Keratinocyte (primary cell): ENCODE measurements at regions not wholly inside any gene's neighbourhood (a gene's known extent, or its start where the extent isn't known, plus 50 kb on each side); places are given as distances from the start of the nearest gene placed in this dataset.

Experiments used
- EZH2 ChIP-seq: IDR thresholded peaks from one replicate; pipeline ENCODE4 v1.6.1; 2012; ENCODE audit warnings: inconsistent platforms, mild to moderate bottlenecking, low read length, moderate library complexity
- TF ChIP-seq, protein P1 (sequence below), 3 experiments: IDR thresholded peaks in 1 of 3; conservative IDR thresholded peaks in 1 of 3; optimal IDR thresholded peaks in 1 of 3; 2 replicates in 2 of 3; 3 replicates in 1 of 3; pipeline versions ENCODE3 to v1.5.1; 2011; ENCODE audit warnings: low read length in 3 of 3, mild to moderate bottlenecking in 3 of 3, moderate library complexity in 2 of 3, control low read depth in 1 of 3, inconsistent platforms in 1 of 3; ENCODE audit not compliant: insufficient read depth in 2 of 3; ENCODE audit errors: extremely low read depth in 1 of 3

- TF ChIP-seq, protein P1, sequence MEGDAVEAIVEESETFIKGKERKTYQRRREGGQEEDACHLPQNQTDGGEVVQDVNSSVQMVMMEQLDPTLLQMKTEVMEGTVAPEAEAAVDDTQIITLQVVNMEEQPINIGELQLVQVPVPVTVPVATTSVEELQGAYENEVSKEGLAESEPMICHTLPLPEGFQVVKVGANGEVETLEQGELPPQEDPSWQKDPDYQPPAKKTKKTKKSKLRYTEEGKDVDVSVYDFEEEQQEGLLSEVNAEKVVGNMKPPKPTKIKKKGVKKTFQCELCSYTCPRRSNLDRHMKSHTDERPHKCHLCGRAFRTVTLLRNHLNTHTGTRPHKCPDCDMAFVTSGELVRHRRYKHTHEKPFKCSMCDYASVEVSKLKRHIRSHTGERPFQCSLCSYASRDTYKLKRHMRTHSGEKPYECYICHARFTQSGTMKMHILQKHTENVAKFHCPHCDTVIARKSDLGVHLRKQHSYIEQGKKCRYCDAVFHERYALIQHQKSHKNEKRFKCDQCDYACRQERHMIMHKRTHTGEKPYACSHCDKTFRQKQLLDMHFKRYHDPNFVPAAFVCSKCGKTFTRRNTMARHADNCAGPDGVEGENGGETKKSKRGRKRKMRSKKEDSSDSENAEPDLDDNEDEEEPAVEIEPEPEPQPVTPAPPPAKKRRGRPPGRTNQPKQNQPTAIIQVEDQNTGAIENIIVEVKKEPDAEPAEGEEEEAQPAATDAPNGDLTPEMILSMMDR (optimal IDR thresholded peaks at IDR 0.05 in 1 of 3, IDR thresholded peaks at IDR 0.05 in 1 of 3, conservative IDR thresholded peaks at IDR 0.05 in 1 of 3; ENCODE audit: extremely low read depth in 1 of 3, insufficient read depth in 2 of 3, low read length in 3 of 3) = no peak
- no peak for TF ChIP-seq EZH2
Measured at GRCh38 chr2:142300517-142300916, 169.7 kb upstream of the LRP1B start.
